Right forelimb (tissue), 1 donor: ENCODE measurements at regions not wholly inside any gene's neighbourhood (a gene's known extent, or its start where the extent isn't known, plus 50 kb on each side); places are given as distances from the start of the nearest gene placed in this dataset.

Source experiments
- DNase-seq: peaks from one replicate; pipeline ENCODE4 v3.0.0-alpha.2; 2018

- no peak for DNase-seq
Measured at GRCh38 chr21:41651830-41652229, 115.0 kb downstream of the RIPK4 start.

- no peak for DNase-seq
Measured at GRCh38 chr21:41651406-41651805, 115.4 kb downstream of the RIPK4 start.

- no peak for DNase-seq
Measured at GRCh38 chr21:41650526-41651145, 116.2 kb downstream of the RIPK4 start.

GRCh38 chr21:41648591-41649031, 118.2 kb downstream of the RIPK4 start:
- no peak for DNase-seq

GRCh38 chr21:41647806-41648561, 118.9 kb downstream of the RIPK4 start:
- no peak for DNase-seq

- DNase-seq, result no peak
Measured at GRCh38 chr21:41643246-41643966, 123.4 kb downstream of the RIPK4 start.

- DNase-seq, result no peak
Measured at GRCh38 chr21:41641821-41642701, 124.8 kb downstream of the RIPK4 start.

- no peak for DNase-seq
Measured at GRCh38 chr21:41641510-41641815, 125.4 kb downstream of the RIPK4 start.

- no peak for DNase-seq
Measured at GRCh38 chr21:41640748-41641509, 125.9 kb downstream of the RIPK4 start.

GRCh38 chr21:41639766-41640165, 127.1 kb downstream of the RIPK4 start:
- DNase-seq, result no peak

- no peak for DNase-seq
Measured at GRCh38 chr21:41639336-41639735, 127.5 kb downstream of the RIPK4 start.

GRCh38 chr21:41638201-41638790, 128.6 kb downstream of the RIPK4 start:
- DNase-seq, result no peak

- no peak for DNase-seq
Measured at GRCh38 chr21:41636636-41637630, 129.0 kb upstream of the TMPRSS2 start.

GRCh38 chr21:41635874-41636273, 127.9 kb upstream of the TMPRSS2 start:
- DNase-seq, result no peak

GRCh38 chr21:41634858-41635257, 126.9 kb upstream of the TMPRSS2 start:
- no peak for DNase-seq

- DNase-seq, result no peak
Measured at GRCh38 chr21:41634211-41634694, 126.3 kb upstream of the TMPRSS2 start.

GRCh38 chr21:41633627-41634026, 125.7 kb upstream of the TMPRSS2 start:
- DNase-seq, result no peak

- no peak for DNase-seq
Measured at GRCh38 chr21:41632748-41633475, 125.0 kb upstream of the TMPRSS2 start.
